ENCODE measurements at regions not wholly inside any gene's neighbourhood (a gene's known extent, or its start where the extent isn't known, plus 50 kb on each side); places are given as distances from the start of the nearest gene placed in this dataset.

DNA sequence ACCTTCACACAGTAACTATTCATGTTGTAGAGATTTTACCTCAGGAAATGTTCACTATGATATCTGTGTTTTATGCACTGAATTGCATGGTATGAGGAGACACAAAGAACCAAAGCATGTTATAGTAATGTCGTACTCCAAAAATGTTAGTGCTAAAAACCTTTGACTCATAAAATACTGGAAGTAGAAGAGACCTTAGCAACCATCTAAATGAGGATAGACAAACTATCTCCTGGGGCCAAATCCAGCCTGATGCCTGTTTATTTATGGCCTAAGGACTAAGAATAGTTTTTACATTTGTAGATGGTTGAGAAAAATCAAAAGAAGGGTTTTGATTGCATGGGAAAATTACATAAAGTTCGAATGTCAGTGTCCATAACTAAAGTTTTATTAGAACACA lies 535.1 kb downstream of the INHBA start:
- TF ChIP-seq, protein P1, sequence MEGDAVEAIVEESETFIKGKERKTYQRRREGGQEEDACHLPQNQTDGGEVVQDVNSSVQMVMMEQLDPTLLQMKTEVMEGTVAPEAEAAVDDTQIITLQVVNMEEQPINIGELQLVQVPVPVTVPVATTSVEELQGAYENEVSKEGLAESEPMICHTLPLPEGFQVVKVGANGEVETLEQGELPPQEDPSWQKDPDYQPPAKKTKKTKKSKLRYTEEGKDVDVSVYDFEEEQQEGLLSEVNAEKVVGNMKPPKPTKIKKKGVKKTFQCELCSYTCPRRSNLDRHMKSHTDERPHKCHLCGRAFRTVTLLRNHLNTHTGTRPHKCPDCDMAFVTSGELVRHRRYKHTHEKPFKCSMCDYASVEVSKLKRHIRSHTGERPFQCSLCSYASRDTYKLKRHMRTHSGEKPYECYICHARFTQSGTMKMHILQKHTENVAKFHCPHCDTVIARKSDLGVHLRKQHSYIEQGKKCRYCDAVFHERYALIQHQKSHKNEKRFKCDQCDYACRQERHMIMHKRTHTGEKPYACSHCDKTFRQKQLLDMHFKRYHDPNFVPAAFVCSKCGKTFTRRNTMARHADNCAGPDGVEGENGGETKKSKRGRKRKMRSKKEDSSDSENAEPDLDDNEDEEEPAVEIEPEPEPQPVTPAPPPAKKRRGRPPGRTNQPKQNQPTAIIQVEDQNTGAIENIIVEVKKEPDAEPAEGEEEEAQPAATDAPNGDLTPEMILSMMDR (conservative IDR thresholded peaks at IDR 0.05 in 1 of 2, IDR thresholded peaks at IDR 0.05 in 1 of 2; ENCODE audit: extremely low read depth in 1 of 2, insufficient read depth in 1 of 2, low read depth in 1 of 2, low read length in 2 of 2) = no peak
- TF ChIP-seq EZH2 (IDR thresholded peaks at IDR 0.05; ENCODE audit: borderline replicate concordance, low read length) = no peak
